ENCODE measurements at regions not wholly inside any gene's neighbourhood (a gene's known extent, or its start where the extent isn't known, plus 50 kb on each side); places are given as distances from the start of the nearest gene placed in this dataset.
"Not testable (repeated sequence)": the region's sequence is repeated elsewhere in the genome, so short reads cannot be mapped to it uniquely, and the experiment has no call there.

DNA sequence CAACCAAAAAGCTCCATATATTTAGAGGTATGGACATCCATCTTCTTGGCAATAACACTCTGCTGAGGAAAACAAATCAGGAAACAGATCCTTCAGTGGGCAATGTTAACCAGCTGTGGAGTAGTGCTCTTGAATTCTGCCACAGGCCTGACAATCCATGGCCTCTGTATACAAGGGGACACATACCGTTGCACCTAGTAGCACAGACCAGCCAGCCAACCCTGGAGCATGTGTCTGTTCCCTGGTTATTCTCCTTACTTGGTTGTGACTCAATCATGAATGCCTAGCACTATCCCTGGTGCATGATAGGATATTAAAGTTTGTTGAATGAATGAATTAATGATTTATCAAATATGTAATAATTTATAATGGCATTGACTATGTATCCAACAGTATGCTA lies 261.4 kb upstream of the MGAT5 start:
- TF ChIP-seq, protein P1, sequence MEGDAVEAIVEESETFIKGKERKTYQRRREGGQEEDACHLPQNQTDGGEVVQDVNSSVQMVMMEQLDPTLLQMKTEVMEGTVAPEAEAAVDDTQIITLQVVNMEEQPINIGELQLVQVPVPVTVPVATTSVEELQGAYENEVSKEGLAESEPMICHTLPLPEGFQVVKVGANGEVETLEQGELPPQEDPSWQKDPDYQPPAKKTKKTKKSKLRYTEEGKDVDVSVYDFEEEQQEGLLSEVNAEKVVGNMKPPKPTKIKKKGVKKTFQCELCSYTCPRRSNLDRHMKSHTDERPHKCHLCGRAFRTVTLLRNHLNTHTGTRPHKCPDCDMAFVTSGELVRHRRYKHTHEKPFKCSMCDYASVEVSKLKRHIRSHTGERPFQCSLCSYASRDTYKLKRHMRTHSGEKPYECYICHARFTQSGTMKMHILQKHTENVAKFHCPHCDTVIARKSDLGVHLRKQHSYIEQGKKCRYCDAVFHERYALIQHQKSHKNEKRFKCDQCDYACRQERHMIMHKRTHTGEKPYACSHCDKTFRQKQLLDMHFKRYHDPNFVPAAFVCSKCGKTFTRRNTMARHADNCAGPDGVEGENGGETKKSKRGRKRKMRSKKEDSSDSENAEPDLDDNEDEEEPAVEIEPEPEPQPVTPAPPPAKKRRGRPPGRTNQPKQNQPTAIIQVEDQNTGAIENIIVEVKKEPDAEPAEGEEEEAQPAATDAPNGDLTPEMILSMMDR (IDR thresholded peaks at IDR 0.05; ENCODE audit: insufficient read depth, low read length, poor library complexity, severe bottlenecking) = no peak
- Histone ChIP-seq H3K4me3 (ENCODE audit: low read depth, low read length) (no peak overlapping the region), H3K27me3 (ENCODE audit: control insufficient read depth, insufficient read depth, low read length) (no peaks in the 10 kb centered on the region), H3K36me3 (ENCODE audit: control insufficient read depth, insufficient read depth, low read length) (no peaks in the 10 kb centered on the region)
- DNase-seq (ENCODE audit: low read depth) = no peak

DNA sequence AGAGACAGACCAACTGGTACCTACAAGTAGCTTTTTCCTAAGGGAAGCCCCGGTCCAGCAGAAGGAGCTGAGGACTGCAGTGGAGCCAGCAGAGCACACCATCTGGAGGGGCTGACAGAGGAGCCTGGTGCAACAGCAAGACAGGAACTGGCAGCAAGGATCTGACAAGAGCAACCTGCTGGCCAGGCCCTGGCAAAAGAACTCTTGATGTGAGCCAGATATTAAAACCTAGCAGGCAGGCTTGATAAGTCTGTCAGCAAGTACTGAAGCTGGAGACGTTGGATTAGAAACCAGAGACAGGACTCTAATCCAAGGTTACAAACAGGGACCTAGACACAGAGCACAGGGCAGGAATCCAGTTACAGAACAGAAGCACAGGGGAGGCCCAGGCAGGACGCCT lies 260.7 kb upstream of the MGAT5 start:
- no peak for DNase-seq (ENCODE audit: low read depth)
- TF ChIP-seq, protein P1 (IDR thresholded peaks at IDR 0.05; ENCODE audit: insufficient read depth, low read length, poor library complexity, severe bottlenecking) = no peak
- H3K27me3 ChIP-seq (ENCODE audit: control insufficient read depth, insufficient read depth, low read length) = no peaks in the 10 kb centered on the region
- H3K4me3 ChIP-seq (ENCODE audit: low read depth, low read length) = no peak overlapping the region
- H3K36me3 ChIP-seq (ENCODE audit: control insufficient read depth, insufficient read depth, low read length) = no peaks in the 10 kb centered on the region

DNA sequence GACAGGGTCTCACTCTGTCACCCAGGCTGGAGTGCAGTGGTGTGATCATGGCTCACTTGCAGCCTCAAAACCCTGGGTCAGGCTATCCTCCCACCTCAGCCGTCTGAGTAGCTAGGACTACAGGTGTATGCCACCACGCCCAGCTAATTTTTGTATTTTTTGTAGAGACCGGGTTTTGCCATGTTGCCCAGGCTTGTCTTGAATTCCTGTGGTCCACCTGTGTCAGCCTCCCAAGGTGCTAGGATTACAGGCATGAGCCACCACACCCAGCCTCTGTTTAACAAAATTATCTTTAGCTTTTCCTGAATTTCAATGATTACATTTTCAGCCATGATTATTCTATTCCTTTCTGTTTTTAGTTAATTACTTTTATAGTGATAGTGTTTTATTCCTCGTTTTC lies 255.1 kb upstream of the MGAT5 start:
- not testable (repeated sequence) for H3K4me3 ChIP-seq (ENCODE audit: low read depth, low read length); DNase-seq (ENCODE audit: low read depth); H3K36me3 ChIP-seq (ENCODE audit: control insufficient read depth, insufficient read depth, low read length); H3K27me3 ChIP-seq (ENCODE audit: control insufficient read depth, insufficient read depth, low read length)

DNA sequence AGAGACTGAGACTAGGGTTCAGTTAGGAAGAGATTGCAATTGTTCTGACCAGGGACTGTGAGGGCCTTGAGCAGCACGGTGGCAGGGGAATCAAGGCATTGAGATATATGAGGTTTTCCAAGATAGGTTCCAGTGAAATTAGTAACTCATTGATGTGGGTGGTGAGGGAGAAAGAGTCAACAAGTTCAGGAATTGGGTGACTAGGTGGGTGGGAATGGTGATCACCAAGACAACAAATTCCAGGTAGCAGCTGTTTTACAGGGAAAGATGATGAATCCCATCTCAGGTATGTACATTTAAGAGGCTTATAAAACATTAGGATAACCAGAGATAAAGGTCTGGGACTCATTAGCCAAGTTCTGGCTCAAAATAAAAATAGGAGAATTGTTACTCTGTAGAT lies 251.5 kb upstream of the MGAT5 start:
- TF ChIP-seq, protein P1 (IDR thresholded peaks at IDR 0.05; ENCODE audit: insufficient read depth, low read length, poor library complexity, severe bottlenecking) = no peak
- DNase-seq (ENCODE audit: low read depth) = peak; percentile 12
- Histone ChIP-seq H3K27me3 (ENCODE audit: control insufficient read depth, insufficient read depth, low read length) (no peaks in the 10 kb centered on the region), H3K4me3 (ENCODE audit: low read depth, low read length) (no peak overlapping the region), H3K36me3 (ENCODE audit: control insufficient read depth, insufficient read depth, low read length) (no peaks in the 10 kb centered on the region)

DNA sequence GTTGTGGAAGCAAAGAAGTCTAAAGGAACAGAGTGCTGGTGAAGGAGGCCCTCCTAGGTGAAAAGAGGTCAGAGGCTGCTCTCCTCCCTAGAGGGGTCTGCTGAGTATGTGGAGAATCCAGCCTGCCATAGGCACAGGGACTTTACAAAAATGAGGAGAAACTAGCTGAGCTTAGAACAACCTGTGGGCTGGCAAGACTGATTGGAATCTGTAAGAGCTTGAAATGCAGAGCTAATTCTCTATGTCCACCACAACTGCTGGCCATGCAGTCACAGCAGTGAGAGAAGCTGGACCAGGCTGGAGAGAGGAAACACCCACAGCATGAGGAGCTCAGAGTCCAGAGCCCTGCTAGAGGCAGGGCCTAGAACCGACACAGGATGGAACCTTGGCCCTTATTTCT lies 251.0 kb upstream of the MGAT5 start:
- no peaks in the 10 kb centered on the region for H3K36me3 ChIP-seq (ENCODE audit: control insufficient read depth, insufficient read depth, low read length)
- H3K27me3 ChIP-seq (ENCODE audit: control insufficient read depth, insufficient read depth, low read length) = no peaks in the 10 kb centered on the region
- no peak for DNase-seq (ENCODE audit: low read depth)
- TF ChIP-seq, protein P1 (IDR thresholded peaks at IDR 0.05; ENCODE audit: insufficient read depth, low read length, poor library complexity, severe bottlenecking) = no peak
- H3K4me3 ChIP-seq (ENCODE audit: low read depth, low read length) = no peak overlapping the region

DNA sequence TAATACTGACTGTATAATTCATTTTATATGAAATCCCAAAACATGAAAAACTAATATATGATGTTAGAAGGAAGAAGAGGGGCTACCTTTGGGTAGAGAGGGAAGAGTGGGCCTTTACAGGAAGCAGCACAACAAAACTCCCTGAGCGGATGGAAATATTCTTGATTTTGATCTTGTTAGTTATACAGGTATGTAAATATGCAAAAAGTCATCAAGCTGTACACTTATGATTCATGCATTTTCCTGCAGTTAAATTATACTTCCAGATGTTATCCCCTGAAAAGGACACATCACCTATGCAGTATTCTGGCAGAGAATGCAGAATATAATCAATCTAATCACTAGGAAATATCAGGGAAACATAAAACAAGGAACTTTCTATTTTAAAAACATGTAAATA lies 249.4 kb upstream of the MGAT5 start:
- TF ChIP-seq, protein P1 (IDR thresholded peaks at IDR 0.05; ENCODE audit: insufficient read depth, low read length, poor library complexity, severe bottlenecking) = no peak
- DNase-seq (ENCODE audit: low read depth) = no peak
- H3K27me3 ChIP-seq (ENCODE audit: control insufficient read depth, insufficient read depth, low read length) = no peaks in the 10 kb centered on the region
- no peak overlapping the region for H3K4me3 ChIP-seq (ENCODE audit: low read depth, low read length)
- no peaks in the 10 kb centered on the region for H3K36me3 ChIP-seq (ENCODE audit: control insufficient read depth, insufficient read depth, low read length)

All from kidney epithelial cell (primary cell).